Loucy (cell line): ENCODE measurements at regions not wholly inside any gene's neighbourhood (a gene's known extent, or its start where the extent isn't known, plus 50 kb on each side); places are given as distances from the start of the nearest gene placed in this dataset.

Experiments used
- H2AFZ ChIP-seq: fragments of 200-600 bp; sonication (generic); 2 replicates; pipeline ENCODE4 v1.6.0; 2016; ENCODE audit warnings: antibody characterized with exemption, mild to moderate bottlenecking, low read length, moderate library complexity
- H3F3A ChIP-seq: fragments of 200-600 bp; 2 replicates; pipeline ENCODE4 v1.6.0; 2016; ENCODE audit warnings: antibody characterized with exemption, low read depth, mild to moderate bottlenecking
- H3K27me3 ChIP-seq: fragments of 200-600 bp; sonication (generic); 2 replicates; pipeline ENCODE4 v1.6.1; 2014; ENCODE audit warnings: low read length, mild to moderate bottlenecking; ENCODE audit not compliant: insufficient read depth, poor library complexity, severe bottlenecking
- H3K36me3 ChIP-seq: fragments of 200-600 bp; sonication (generic); 2 replicates; pipeline ENCODE4 v1.6.1; 2016; ENCODE audit warnings: low read length; ENCODE audit not compliant: insufficient read depth
- H3K4me1 ChIP-seq: fragments of 200-600 bp; sonication (generic); 2 replicates; pipeline ENCODE4 v1.5.1; 2014; ENCODE audit warnings: low read length, mild to moderate bottlenecking; ENCODE audit not compliant: insufficient read depth, poor library complexity, severe bottlenecking
- H3K4me2 ChIP-seq: fragments of 200-600 bp; sonication (generic); 2 replicates; pipeline ENCODE4 v1.6.0; 2014; ENCODE audit warnings: antibody characterized with exemption, low read length, low read depth, mild to moderate bottlenecking; ENCODE audit not compliant: poor library complexity, severe bottlenecking
- H3K4me3 ChIP-seq: fragments of 200-600 bp; sonication (generic); 2 replicates; pipeline ENCODE4 v1.5.1; 2014; ENCODE audit warnings: low read length, mild to moderate bottlenecking, mixed read lengths; ENCODE audit not compliant: poor library complexity, severe bottlenecking
- H3K79me2 ChIP-seq: fragments of 200-600 bp; sonication (generic); 2 replicates; pipeline ENCODE4 v1.6.1; 2014; ENCODE audit warnings: low read length; ENCODE audit not compliant: insufficient read depth
- H3K9ac ChIP-seq: fragments of 200-600 bp; sonication (generic); 2 replicates; pipeline ENCODE4 v1.6.0; 2014; ENCODE audit warnings: mild to moderate bottlenecking, low read depth, low read length, moderate library complexity; ENCODE audit not compliant: poor library complexity, severe bottlenecking
- H3K9me2 ChIP-seq: fragments of 200-600 bp; sonication (generic); replicated peaks from 2 replicates; pipeline ENCODE4 v1.6.1; 2016; ENCODE audit warnings: low read depth, low read length, mixed read lengths
- H3K9me3 ChIP-seq: fragments of 200-600 bp; sonication (generic); 2 replicates; pipeline ENCODE4 v1.6.1; 2014; ENCODE audit warnings: mild to moderate bottlenecking, antibody characterized with exemption, low read length, low read depth; ENCODE audit not compliant: insufficient read depth
- H4K20me1 ChIP-seq: fragments of 200-600 bp; sonication (generic); 2 replicates; pipeline ENCODE4 v1.6.0; 2014; ENCODE audit warnings: antibody characterized with exemption, low read length, mild to moderate bottlenecking; ENCODE audit not compliant: insufficient read depth, poor library complexity, severe bottlenecking
- EZH2phosphoT487 ChIP-seq: fragments of 200-600 bp; IDR thresholded peaks from 2 replicates; pipeline ENCODE4 v1.6.1; 2018; ENCODE audit warnings: antibody characterized with exemption, mild to moderate bottlenecking, moderate library complexity, borderline replicate concordance
- TF ChIP-seq, protein P1 (sequence below): fragments of 200-600 bp; sonication (generic); conservative IDR thresholded peaks from 2 replicates; pipeline ENCODE4 v1.5.1; 2014; ENCODE audit warnings: mild to moderate bottlenecking, antibody characterized with exemption, low read length

GRCh38 chr12:47303207-47303606 lies 223.4 kb upstream of the AMIGO2 start:
- Histone ChIP-seq H3K27me3 (no peaks in the 10 kb centered on the region), H3K4me1 (peaks cover 19% of the 10 kb centered on the region), H3K9ac (no peak overlapping the region), H3K4me2 (no peak overlapping the region), H3K36me3 (no peaks in the 10 kb centered on the region), H4K20me1 (no peaks in the 10 kb centered on the region), H3K9me2 (no peaks in the 10 kb centered on the region), H3K4me3 (no peak overlapping the region), H3F3A (0 out of 2 replicates have a peak, but pooled peaks cover 5% of the 10 kb centered on the region), H3K79me2 (no peaks in the 10 kb centered on the region), H3K9me3 (no peaks in the 10 kb centered on the region), H2AFZ (no peak overlapping the region)
- TF ChIP-seq, protein P1, sequence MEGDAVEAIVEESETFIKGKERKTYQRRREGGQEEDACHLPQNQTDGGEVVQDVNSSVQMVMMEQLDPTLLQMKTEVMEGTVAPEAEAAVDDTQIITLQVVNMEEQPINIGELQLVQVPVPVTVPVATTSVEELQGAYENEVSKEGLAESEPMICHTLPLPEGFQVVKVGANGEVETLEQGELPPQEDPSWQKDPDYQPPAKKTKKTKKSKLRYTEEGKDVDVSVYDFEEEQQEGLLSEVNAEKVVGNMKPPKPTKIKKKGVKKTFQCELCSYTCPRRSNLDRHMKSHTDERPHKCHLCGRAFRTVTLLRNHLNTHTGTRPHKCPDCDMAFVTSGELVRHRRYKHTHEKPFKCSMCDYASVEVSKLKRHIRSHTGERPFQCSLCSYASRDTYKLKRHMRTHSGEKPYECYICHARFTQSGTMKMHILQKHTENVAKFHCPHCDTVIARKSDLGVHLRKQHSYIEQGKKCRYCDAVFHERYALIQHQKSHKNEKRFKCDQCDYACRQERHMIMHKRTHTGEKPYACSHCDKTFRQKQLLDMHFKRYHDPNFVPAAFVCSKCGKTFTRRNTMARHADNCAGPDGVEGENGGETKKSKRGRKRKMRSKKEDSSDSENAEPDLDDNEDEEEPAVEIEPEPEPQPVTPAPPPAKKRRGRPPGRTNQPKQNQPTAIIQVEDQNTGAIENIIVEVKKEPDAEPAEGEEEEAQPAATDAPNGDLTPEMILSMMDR, result no peak
- TF ChIP-seq EZH2phosphoT487, result no peak

DNA sequence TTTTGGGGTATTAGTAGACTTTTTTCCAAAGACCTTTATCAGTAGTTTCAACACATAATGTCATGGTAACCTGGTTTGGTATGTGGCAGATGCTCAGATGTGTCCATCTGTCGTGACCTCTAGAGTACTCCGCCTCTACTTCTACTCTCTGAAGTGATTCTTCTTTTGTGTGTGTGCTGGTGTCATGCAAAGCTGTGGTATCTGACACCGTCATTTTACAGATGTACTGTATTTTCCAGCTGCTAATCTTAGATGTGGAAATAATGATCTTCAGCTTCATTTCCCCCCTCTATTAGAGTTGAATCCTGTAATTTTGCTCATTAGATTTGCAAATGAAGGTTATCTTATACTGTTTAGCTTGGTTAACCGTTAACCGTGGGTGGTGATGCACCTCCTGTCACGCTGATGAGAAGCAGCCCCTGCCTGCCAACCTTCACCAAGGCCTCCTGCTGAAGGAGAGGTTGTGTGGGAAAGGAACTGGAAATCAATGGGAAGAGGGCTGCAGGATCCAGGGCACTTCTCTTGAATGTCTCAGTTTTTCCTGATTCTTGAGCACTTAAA lies 222.4 kb upstream of the AMIGO2 start:
- Histone ChIP-seq H3K79me2 (no peaks in the 10 kb centered on the region), H3K27me3 (no peaks in the 10 kb centered on the region), H3K4me3 (no peak overlapping the region), H3F3A (0 out of 2 replicates have a peak, but pooled peaks cover 11% of the 10 kb centered on the region), H2AFZ (no peak overlapping the region), H3K9me2 (no peaks in the 10 kb centered on the region), H3K9me3 (no peaks in the 10 kb centered on the region), H3K4me2 (no peak overlapping the region), H3K9ac (no peak overlapping the region), H3K36me3 (no peaks in the 10 kb centered on the region), H3K4me1 (peaks cover 21% of the 10 kb centered on the region), H4K20me1 (no peaks in the 10 kb centered on the region)
- TF ChIP-seq, protein P1, result no peak
- TF ChIP-seq EZH2phosphoT487, result no peak

- Histone ChIP-seq H4K20me1 (no peaks in the 10 kb centered on the region), H3F3A (0 out of 2 replicates have a peak, but pooled peaks cover 8% of the 10 kb centered on the region), H3K4me2 (no peak overlapping the region), H3K27me3 (no peaks in the 10 kb centered on the region), H3K79me2 (no peaks in the 10 kb centered on the region), H3K9ac (no peak overlapping the region), H3K36me3 (no peaks in the 10 kb centered on the region), H3K9me3 (no peaks in the 10 kb centered on the region), H3K4me1 (peaks cover 25% of the 10 kb centered on the region), H2AFZ (no peak overlapping the region), H3K9me2 (no peaks in the 10 kb centered on the region), H3K4me3 (no peak overlapping the region)
- TF ChIP-seq, protein P1, result no peak
- no peak for TF ChIP-seq EZH2phosphoT487
Observed at GRCh38 chr12:47299586-47299985, 219.8 kb upstream of the AMIGO2 start.
